HG03095 (cell line): ENCODE measurements at regions not wholly inside any gene's neighbourhood (a gene's known extent, or its start where the extent isn't known, plus 50 kb on each side); places are given as distances from the start of the nearest gene placed in this dataset.
"Not testable (repeated sequence)": the region's sequence is repeated elsewhere in the genome, so short reads cannot be mapped to it uniquely, and the experiment has no call there.

Experiments used
- ATAC-seq: cut with Tn5 transposase; IDR thresholded peaks from one replicate; pipeline ENCODE4 v1.9.1; 2021; ENCODE audit warnings: moderate library complexity; ENCODE audit not compliant: unreplicated experiment

DNA sequence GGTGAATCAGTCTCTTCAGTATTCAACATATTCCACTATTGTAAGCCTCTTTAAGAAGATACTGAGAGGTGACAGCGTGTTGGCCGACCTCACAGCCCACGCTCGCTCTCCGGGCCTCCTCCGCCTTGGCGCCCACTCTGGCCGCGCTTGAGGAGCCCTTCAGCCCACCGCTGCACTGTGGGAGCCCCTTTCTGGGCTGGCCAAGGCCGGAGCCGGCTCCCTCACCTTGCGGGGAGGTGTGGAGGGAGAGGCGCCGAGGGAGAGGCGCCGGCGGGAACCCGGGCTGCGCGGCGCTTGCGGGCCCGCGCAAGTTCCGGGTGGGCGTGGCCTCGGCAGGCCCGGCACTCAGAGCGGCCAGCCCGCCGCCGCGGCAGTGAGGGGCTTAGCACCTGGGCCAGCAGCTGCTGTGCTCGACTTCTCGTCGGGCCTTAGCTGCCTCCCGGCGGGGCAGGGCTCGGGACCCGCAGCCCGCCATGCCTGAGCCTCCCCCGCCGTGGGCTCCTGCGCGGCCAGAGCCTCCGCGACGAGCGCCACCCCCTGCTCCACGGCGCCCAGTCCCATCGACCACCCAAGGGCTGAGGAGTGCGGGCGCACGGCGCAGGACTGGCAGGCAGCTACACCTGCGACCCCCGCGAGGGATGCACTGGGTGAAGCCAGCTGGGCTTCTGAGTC is 306.4 kb downstream of the SEMA3D start:
- not testable (repeated sequence) for ATAC-seq

DNA sequence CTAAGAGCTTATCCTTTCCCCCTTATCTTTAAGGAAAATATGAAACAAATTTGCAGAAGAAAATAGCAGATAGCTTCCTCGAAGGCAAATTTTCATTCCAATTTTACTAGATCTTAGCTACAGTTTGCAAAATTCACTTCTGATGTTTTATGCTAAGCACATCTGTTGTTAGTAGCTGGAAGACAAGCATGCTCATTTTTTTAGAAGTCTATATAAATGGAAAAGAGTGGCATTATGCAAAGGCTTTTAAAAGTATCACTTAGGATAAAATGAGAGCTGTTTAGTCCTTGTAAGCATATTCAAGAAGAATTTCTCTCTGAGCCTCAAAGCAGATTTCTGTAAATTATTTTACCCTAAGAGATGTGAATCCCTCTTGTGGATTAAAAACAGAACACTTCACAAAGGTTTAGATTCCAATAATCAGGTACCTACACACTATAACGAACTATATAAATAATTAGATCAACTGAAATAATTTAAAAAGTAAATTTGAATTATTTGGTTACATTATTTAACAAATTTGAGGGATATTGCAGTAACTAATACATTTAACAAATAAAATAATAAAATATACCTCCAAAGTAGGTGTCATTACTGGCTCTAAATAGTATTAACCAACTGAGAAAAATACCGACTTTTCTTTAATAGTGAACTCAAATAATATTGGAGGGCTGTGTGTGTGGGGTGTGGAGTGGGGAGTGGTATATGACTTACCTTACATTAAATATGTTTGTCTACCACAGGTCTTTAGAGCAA is 307.1 kb downstream of the SEMA3D start:
- no peak for ATAC-seq

DNA sequence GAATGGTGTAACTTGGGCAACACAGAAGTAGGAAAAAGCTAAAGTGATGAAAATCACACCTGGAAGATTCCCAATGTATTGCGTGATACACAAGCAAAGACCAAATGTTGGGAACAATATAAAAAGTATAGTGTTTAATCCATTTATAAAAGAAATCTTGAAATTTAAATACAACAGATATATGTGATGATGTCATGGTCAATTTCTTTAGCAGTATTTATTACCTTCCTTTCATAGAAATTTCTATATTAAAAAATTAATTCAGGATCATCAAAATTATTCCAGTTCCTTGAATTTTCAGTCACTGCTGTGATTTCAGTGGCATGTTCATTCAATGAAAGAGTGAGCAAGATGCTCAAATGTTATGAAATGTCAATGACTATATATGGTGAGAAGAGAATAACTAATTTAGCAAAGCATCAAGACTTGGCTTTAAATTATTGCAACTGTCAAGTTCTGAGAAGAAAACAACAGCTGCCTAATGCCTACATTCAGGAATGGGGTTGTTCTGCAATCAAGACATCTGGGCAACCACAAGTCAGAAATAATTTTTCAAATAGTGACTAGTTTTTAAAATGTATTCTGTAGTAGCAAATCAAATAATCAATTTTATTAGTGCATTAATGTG is 308.8 kb downstream of the SEMA3D start:
- ATAC-seq: no peak

DNA sequence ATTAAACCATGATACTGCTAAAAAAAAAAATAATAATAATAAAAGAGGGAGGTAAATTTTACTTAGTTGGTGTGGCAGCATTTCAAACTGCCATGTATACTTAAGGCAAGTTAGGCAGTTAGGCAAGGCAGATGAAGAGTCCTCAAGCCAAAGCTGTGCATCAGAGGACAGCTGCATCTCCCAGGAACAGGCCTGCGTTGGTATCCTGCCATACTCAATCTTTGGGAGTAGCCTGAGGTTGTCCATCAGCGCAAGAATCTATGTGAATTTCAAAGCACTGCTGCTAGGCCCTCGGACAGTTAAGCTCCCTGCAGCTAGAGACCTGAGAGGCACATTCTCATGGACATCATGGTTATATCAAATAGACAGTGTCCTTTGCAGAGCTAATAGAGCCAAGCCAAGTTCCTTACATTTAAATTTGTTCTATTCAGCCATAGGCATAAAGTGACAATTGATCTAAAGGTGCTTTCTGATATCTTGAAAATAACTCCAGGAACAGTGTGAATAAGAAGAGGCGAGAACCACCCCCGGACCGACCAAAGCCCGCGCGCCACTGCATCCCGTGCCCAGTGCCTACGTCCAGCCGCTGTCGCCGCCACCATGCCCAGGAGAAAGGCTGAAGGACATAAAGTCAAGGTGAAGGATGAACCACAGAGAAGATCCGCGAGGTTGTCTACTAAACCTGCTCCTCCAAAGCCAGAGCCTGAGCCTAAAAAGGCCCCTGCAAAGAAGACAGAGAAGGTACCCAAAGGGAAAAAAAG is 310.6 kb downstream of the SEMA3D start:
- ATAC-seq: no peak

DNA sequence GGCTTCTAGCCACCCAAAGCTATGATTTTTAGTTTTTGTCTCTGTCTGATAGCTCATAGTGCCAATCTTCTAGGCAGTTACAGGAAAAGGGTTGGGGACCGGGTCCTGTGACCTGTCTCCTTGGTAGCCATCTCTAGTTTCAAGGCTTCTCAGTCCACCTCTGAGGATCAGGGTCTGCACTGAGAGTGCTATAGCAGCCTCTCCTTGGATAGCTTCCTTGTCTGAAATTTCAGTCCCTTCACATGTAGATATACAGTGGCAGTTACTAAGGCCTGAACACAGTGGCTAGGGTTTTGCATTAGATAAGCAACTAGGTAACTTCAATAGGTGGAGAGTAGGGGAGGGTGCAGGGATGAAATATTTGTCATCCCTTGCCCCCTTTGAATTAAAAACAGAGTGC is 321.3 kb downstream of the SEMA3D start:
- no peak for ATAC-seq

DNA sequence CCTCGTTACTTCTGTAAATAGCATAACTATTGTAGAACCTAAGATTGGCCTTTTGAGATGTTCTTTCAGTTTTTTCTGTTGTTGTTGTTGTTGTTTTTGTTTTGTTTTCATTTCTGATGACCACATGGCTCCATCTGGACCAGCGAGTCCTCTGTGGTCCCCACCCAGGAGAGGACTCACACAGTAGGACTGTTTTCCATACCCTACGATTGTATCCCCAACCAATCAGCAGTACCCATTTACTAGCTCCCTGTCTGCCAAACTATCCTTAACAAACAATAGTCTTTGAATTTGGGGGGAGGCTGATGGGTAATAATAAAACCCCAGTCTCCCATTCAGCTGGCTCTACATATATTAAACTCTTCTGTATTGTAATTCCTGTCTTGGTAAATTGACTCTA is 329.5 kb downstream of the SEMA3D start:
- ATAC-seq: no peak

DNA sequence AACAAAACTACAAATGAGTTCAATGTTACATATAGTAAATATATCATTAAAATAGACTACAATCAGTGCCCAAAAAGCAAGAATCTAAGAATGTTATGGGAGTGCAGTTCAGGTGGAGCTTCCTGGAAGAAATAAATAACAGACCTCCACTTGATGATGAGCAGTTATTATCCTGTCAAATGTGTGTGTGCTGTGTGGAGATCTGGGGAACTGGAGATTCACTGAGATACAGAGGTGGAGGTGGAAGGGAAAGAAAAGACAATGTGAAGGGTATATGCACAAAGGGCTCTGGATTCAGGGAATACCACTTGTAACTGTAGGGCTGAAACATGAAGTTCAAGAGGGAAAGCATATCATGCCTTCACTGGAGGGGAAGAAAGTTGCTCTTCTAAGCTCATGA is 331.1 kb downstream of the SEMA3D start:
- no peak for ATAC-seq

DNA sequence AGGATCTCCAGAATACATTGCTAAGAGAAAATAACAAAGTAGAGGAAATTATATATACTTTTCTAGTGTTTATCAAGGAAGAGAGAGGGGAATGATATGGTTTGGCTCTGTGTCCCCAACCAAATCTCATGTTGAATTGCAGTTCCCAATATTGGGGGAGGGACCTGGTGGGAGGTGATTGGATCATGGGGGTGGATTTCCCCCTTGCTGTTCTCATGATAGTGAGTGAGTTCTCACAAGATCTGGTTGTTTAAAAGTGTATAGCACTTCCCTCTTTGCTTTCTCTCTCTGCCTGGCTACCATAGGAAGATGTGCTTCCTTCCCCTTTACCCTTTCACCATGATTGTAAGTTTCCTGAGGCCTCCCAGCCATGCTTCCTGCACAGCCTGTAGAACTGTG is 337.9 kb downstream of the SEMA3D start:
- ATAC-seq: not testable (repeated sequence)

DNA sequence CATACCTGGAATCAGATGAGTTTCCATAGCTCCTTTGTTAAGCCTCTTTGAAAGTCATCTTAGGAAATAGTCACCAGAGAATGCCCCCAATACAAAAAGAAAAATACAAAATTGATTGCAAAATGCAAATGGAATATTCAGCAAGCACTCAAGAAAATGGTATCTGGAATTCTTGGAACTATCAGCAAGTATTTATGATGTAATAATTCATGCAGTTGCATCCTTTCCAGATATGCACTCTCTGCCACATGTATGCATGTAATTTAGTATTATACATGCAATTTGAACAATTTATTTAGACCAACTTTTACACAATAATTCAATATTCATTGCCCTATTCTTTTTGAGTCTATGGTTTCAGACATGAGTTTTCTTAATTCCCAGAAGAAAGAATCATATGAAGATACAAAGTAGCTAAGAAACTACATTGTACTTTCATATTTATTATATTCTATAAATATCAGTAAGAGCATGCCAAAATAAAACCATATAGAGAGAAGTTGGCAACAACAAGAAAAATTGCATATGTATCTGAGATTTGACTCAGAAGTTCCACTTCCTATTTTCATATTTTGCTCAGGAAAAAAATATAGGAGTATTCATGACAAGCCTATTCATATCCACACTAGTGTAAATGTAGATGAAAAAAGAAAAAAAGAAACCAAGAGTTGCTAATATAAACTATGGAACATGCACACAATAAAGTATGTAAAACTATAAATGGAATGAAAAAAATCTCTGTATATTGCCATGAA is 338.5 kb downstream of the SEMA3D start:
- no peak for ATAC-seq

DNA sequence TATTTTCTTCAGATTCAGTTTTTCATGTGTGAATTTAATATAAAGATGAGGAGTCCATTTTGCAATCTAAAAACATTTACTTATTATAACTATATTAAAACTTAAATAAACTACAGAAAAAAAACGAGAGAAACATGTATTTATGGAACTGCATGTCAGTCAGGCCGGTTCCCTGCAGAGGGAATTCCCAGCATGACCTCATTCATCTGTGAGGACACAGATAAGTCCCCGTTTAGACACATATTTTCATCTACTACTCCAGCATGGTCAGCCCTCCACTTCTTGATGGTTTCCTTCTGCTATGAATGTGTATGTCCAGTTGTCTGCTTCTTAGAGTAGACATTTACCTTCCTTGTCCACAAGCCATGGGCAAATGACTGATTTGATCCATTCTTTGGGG is 339.1 kb downstream of the SEMA3D start:
- ATAC-seq: no peak

DNA sequence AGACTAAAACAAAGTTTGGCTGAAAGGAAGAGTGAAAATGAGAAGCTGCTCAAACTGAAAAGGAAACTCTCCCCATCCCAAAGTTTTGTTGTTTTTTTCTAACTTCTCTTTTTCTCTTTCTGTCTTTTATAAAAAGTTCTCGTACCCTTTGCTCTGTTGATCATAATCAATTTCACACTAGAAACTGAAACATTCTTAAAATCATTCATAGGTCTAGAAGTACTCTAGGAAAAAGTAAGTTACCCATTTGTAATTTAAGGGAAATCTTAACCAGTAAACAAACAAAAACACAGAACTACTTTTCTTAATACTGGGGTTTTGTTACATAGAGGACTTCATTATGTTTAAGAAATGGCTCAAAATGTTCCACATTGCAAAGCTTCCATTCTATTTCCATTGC is 339.8 kb downstream of the SEMA3D start:
- no peak for ATAC-seq

DNA sequence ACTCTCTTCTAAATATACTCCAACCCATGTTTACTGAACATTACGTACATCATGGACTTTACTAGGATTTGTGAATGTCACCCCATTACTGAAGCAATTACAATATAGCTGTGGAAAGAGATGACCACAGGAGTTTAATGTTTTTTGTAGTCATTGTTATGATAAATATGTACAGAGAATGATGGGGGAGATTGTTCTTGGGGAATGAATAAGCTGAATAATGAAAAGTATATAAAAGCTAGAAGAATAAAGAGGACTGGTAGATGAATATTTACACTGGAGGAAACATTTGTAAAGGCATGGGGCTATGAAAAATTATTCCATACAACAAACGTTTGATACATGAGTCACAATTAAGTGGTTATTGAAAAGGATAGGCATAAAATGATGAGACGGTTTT is 340.9 kb downstream of the SEMA3D start:
- no peak for ATAC-seq

DNA sequence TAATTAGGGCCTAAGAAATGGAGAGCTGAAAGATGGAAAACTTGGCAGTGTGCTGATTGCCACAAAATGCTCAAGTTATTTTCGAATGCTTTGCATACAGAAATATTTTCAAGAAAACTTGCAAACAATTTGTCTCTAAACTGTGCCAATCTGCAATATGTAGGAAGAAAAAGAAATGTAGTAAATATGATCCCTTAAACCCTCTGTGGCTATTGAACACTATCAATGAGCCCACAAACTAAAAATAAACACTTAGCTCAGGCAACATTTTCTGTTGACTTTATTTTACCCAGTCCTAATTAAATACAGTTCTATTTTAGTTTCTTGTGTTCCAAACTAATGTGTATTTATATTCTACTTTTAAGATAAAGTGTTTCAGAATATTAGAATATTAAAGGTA is 342.1 kb downstream of the SEMA3D start:
- no peak for ATAC-seq

DNA sequence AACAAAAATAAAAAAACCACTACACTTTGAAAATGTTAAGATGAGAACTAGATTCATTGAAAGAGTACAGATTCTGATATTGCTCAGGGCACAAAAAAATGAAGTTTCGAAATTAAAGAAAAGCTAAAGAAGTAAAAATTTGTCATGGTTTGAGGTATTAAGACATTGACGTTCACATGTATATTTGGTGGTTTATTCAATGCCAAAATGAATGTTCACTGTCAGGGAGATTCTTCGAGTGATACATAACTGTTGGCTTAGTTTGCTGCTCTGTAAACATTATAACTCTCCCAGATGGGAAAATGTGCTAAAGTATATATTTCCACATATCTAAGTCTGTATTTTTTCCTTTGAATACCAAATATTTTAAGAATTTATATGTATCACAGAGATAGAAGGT is 345.0 kb downstream of the SEMA3D start:
- no peak for ATAC-seq

DNA sequence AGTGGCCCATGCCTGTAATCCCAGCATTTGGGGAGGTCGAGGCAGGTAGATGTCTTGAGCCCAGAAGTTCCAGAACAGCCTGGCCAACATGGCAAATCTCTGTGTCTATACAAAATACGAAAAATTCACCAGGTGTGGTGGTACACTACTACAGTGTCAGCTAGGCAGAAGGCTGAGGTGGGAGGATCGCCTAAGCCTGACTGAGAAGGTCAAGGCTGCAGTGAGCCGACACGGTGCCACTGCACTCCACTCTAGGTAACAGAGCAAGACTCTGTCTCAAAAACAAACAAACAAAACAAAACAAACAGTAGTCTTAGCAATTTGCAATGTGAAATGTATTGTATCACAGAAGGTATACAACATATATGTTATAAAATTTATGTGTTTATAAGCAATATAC is 348.0 kb downstream of the SEMA3D start:
- ATAC-seq: no peak

DNA sequence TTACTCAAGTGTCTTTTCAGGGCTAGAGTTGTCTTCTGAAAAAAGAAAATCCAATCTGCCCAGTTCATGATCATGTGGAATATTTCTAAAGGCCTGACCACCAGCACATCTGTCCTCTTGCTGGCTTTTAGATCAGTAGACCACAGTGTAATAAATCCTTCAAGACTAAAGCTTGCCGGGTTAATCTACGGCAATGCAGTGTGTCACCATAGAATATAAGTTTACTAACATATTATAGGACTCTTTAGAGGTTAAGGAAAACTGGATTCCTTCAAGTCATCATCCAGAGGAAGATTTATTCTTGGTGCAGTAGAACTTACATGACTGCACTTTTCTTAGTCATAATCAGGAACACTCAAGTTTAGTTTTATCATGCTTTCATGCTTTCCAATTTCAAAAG is 349.5 kb downstream of the SEMA3D start:
- ATAC-seq: no peak

DNA sequence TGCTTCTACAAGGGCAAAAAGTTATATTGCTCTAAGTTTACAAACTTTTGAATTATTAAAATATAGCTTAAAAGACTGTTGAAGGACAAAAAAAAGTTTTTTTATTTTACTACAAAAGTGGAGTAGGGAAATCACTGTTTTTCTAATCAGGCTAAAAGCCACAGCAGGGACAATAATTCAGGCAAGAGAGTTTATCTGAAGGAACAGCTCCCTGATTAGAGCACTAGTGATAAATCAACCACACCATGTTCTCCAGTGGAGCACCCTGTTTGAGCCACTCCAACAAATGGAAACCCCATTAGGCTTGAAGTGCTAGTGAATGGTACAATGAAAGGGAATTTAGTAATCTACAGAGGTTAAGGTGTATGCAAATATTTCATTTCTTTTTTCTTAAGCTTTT is 357.1 kb downstream of the SEMA3D start:
- ATAC-seq: no peak

DNA sequence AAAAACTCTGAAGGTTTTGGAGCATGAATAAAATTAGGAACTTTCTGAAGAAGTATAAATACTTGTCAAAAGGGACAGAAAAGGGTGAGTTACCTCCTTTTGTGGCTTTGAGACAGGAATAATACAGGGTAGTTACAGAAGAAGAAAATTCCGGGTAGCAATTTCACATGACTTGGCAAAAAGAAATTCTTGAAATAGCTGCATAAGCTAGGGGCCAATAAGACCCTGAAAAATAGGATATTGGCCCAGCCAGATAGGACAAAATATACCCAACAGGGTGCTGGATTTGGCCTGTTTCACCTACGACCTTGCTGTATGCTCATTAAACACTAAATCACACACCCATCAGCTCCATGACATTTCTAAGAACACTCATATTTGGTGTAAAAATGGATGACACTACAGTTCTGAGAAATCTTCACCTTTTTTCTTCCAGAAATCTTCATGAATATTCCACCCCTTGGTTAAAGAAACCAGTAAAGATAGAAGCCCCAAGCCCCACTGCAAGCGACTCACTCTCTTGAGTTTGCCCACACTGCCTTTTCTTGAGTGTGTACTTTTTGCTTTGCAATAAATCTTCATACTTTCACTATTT is 362.7 kb downstream of the SEMA3D start:
- no peak for ATAC-seq

DNA sequence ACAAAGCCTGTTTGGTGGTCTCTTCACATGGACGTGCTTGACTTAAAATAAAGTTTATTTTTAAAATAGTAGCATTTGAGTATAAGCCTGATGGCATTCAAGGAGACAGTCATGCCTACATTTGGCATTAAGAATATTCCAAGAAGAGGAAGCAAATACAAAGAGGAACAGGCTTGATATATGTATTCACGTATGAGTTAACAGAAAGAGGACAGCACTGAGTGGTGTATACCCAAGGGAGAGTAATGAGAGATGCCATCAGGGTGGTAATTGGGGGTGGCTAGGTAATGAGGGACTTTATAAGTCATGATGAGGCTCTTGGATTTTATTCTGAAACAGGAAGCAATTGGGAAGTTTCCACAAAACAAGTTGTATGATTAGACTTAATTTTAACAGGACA is 363.3 kb downstream of the SEMA3D start:
- no peak for ATAC-seq

DNA sequence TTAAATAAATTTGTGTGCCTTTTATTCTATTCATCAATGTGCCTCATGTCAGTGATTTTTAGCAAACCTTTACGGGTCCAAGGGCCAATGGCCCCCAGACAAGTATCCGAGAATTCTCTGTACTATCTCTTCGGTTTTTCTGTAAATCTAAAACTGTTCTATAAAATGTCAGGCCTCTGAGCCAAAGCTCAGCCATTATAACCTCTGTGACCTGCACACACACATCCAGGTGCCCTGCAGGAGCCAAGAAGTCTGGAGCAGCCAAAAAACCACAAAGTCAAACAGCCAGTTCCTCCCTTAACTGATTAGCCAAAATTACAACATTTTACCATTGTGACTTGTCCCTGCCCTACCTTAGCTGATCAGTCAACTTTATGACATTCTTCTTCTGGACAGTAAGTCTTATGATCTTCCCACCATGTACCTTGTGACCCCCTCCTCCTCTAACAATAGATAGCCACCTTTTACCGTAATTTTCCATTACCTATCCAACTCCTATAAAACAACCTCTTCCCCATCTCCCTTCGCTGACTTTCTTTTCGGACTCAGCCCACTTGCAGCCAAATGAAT is 363.8 kb downstream of the SEMA3D start:
- no peak for ATAC-seq
